Stimulated activated naive CD8-positive, alpha-beta T cell treated with anti-CD3 and anti-CD28 coated beads, Interleukin-15, Interleukin-2, amounts not matched to agents 100 ng/mL and 50 ng/mL, for 24 hours (primary cell): ENCODE measurements at regions not wholly inside any gene's neighbourhood (a gene's known extent, or its start where the extent isn't known, plus 50 kb on each side); places are given as distances from the start of the nearest gene placed in this dataset.

Source experiments
- H3K27ac Mint-ChIP-seq: one replicate; pipeline ENCODE4 v1.8.0; 2021; ENCODE audit warnings: mild to moderate bottlenecking, mixed read lengths
- H3K27me3 Mint-ChIP-seq: one replicate; pipeline ENCODE4 v1.8.0; 2021; ENCODE audit warnings: mixed read lengths
- H3K36me3 Mint-ChIP-seq: one replicate; pipeline ENCODE4 v1.8.0; 2021; ENCODE audit warnings: low read depth, mixed read lengths
- H3K4me1 Mint-ChIP-seq: one replicate; pipeline ENCODE4 v1.8.0; 2021; ENCODE audit warnings: low read depth, mixed read lengths
- H3K4me3 Mint-ChIP-seq: one replicate; pipeline ENCODE4 v1.8.0; 2021; ENCODE audit warnings: mild to moderate bottlenecking, mixed read lengths
- H3K9me3 Mint-ChIP-seq: one replicate; pipeline ENCODE4 v1.8.0; 2021; ENCODE audit warnings: mixed read lengths

DNA sequence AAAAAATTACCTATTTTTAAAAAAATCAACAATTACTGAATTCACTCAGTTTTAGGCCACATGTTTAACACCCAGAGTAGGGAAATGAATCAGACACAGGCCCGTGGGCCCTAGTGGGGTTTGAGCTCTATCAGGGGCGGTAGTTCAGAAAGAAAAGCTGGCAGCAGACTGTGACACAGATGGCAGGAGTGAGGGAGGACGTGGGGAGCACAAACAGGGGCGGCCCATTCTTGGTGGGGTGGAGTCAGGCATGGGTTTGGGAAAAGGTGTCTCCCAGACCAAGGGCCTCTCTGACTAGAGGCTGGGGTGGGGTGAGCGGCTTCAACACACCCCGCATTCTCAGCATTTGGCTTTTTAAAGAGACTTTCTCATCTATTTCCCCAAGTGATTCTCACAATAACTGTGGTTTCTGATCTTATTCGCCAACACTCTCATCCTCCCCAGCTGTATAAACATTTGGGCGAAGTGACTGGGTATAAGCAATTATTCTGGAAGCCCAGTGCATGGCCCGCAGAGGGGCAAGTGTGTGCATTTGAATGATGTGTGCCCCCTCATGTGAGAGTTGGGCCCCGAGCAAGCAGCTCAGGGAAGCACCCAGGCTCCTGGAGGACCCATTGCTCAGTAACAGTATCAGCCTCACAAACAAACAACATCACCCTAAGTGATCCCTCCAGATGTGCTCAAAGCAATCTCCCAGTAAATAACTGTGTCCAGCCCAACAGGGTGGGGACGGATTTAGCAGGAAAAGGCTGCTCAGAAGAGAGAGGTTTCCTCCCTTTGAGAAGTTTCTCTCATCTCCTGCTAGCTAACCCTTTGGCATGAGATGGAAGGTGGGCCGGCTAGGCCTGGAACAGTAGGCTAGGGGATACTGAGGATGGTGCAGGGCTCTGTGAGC lies 437.6 kb upstream of the ZMIZ1 start:
- Mint-ChIP-seq H3K36me3 (no peaks in the 10 kb centered on the region), H3K4me1 (peaks cover 3% of the 10 kb centered on the region), H3K27ac (no peak overlapping the region), H3K27me3 (peaks cover 7% of the 10 kb centered on the region), H3K4me3 (no peak overlapping the region), H3K9me3 (no peaks in the 10 kb centered on the region)

DNA sequence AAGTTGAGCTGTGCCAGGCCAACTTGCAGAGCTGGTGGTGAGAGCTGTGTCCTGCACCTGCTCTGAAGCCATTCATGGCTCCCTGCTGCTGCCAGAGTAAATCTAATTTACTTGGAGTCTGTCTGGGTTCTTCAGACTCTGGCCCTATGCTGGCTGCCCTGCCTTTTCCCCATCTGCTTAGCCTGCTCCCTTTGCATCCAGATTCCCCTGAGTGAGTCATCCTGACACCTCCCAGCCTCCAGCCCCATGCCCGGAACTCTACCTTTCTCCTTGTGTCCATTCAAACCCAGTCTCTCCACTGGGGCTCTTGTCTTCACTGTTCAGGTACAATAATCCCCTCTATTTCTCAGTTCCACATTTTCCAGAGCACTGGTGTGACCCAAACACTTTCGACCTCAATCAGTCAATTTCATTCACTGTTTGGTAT lies 434.4 kb upstream of the ZMIZ1 start:
- Mint-ChIP-seq H3K27me3 (peaks cover 11% of the 10 kb centered on the region), H3K9me3 (no peaks in the 10 kb centered on the region), H3K27ac (no peak overlapping the region), H3K4me1 (peaks cover 3% of the 10 kb centered on the region), H3K36me3 (no peaks in the 10 kb centered on the region), H3K4me3 (no peak overlapping the region)

DNA sequence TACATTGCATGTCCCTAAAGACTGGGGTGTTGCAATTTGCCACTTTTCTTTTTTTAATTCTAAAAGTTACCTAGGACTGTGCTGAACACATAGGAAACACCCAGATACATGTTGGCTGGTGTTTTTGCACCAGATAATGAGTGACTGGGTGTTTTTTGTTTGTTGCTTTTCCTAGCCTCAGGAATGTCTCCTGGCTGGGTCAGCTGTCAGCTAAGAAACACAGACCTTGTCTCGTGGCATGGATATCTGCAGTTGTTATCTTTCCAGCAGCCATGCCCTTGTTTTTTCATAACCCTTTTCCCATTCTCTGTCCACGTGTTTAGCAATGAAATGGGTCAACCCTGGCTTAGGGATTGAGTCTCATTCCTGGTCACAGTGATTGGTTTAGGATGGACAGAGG lies 433.9 kb upstream of the ZMIZ1 start:
- no peaks in the 10 kb centered on the region for H3K9me3 Mint-ChIP-seq
- H3K27ac Mint-ChIP-seq, result no peak overlapping the region
- peaks cover 11% of the 10 kb centered on the region for H3K27me3 Mint-ChIP-seq
- no peak overlapping the region for H3K4me3 Mint-ChIP-seq
- no peaks in the 10 kb centered on the region for H3K36me3 Mint-ChIP-seq
- H3K4me1 Mint-ChIP-seq, result peaks cover 3% of the 10 kb centered on the region

DNA sequence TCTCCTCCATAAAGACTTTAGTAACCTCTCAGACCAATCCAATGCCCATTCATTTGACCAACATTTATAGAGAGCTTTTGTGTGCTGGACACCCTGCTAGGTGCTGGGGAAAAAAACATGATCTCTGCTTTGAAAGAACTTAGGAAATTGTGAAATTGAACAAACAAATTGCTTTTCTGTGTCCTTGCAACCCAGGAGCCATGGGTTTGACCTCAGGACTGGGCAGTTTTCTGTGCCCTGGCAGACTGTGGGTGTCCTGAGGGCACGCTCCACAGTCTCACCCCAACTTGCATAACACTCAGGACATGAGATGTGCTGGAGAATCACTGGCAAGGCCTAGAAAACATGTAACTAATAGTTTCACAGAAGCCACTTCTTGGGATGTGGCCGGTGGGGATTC lies 429.1 kb upstream of the ZMIZ1 start:
- no peaks in the 10 kb centered on the region for H3K4me1 Mint-ChIP-seq
- no peaks in the 10 kb centered on the region for H3K36me3 Mint-ChIP-seq
- no peaks in the 10 kb centered on the region for H3K9me3 Mint-ChIP-seq
- peaks cover 7% of the 10 kb centered on the region for H3K27me3 Mint-ChIP-seq
- no peak overlapping the region for H3K4me3 Mint-ChIP-seq
- H3K27ac Mint-ChIP-seq, result no peak overlapping the region

DNA sequence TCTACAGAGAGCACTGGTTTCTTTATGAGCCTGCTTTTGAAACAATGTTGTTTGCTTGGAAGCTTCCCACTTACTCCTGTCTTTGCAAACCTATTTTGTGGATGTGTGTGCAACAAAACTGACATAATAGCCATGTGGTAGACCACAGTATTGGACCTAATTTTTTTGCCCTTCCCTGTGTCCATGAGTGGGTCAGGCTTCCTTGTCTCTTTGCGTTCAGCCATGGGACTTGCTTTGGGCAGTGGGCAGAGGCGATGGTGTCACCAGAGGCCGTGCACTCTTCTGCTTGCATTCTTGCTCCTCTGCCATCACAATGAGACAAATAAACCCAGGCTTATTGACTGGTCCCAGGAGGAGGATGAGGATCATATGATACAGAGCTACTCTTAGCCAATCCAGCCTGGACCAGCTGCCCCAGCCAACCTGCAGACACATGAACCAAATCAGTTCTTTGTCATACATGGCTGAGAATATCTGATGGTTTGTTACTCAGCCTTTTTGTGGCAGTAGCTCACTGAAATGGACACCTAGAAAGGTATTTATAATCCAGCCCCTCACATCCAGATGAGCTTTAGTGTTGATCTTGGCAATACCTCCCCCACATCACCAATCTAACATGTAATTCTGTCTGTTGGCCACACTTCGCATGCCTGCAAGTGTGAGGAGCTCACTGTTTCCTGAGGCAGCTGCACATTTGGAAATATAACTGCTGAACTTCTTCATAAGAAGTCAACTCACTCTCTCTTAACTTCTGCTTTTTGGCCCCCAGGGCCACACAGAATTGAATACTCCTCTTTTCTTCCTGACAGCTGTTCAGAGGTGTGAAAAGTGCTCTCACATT lies 427.8 kb upstream of the ZMIZ1 start:
- no peaks in the 10 kb centered on the region for H3K36me3 Mint-ChIP-seq
- H3K27me3 Mint-ChIP-seq, result peaks cover 6% of the 10 kb centered on the region
- no peaks in the 10 kb centered on the region for H3K4me1 Mint-ChIP-seq
- no peak overlapping the region for H3K4me3 Mint-ChIP-seq
- no peak overlapping the region for H3K27ac Mint-ChIP-seq
- H3K9me3 Mint-ChIP-seq, result no peaks in the 10 kb centered on the region

DNA sequence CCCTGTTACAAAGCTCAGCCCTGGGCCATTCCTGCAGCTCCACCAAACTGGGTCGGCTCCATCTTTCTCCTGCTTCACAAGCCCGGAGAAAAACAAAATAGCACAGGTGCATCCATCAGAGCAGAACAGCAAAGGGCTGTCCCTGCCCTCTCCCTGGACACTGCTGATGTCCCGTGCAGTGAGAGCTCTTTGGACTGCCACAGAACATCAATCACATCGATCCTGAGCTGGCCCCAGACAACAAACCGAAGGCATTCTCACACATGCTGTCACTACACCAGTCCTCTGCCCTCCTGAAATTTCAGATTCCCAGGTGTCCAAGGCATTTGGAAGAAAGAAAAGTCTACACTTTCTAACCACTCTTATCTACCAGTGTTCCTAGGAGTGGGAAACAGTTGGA lies 427.1 kb upstream of the ZMIZ1 start:
- no peak overlapping the region for H3K4me3 Mint-ChIP-seq
- no peaks in the 10 kb centered on the region for H3K36me3 Mint-ChIP-seq
- H3K27ac Mint-ChIP-seq, result no peak overlapping the region
- H3K9me3 Mint-ChIP-seq, result no peaks in the 10 kb centered on the region
- no peaks in the 10 kb centered on the region for H3K27me3 Mint-ChIP-seq
- no peaks in the 10 kb centered on the region for H3K4me1 Mint-ChIP-seq

DNA sequence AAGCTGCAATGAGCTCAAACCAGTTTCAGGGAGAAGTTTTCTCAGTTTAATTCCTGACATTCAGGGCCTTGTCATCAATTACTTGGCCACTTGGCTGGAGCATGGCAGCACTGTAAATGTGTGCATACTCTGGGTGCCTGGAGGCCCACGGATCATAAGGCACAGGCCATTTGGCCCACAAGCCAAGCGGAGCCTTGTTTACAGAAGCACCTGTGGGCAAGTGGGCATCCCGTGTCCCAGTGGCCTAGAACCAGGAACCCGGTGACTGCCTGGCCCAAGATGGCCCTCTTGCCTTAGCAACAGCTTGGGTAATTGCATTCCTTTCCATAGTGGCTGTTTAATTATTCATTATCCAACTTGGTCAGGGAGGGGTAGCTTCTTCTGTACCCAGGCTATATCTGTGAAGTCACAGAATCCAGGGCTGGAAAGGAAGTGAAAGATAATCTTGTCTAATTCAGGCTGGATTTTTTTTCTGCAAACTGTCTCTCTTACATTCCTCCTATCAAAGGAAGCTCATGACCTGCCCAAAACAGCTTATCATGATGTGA lies 426.4 kb upstream of the ZMIZ1 start:
- H3K4me1 Mint-ChIP-seq, result no peaks in the 10 kb centered on the region
- no peaks in the 10 kb centered on the region for H3K36me3 Mint-ChIP-seq
- no peak overlapping the region for H3K27ac Mint-ChIP-seq
- no peaks in the 10 kb centered on the region for H3K9me3 Mint-ChIP-seq
- H3K27me3 Mint-ChIP-seq, result no peaks in the 10 kb centered on the region
- H3K4me3 Mint-ChIP-seq, result no peak overlapping the region

DNA sequence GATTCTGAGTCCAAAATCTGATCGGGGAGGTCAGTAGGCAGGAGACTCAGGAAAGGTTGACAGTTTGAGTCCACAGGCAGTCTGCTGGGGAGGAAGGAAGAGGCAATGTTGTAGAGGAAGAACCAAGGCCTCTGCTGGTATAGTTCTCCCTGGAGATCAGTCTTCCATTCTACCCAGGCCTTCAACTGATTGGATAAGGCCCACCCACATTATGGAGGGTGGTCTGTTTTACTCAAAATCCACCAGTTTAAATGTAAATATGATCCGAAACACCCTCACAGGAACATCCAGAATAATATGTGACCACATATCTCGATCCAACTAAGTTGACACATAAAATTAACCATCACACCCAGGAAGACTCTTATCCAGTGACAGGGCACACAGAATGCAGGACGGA lies 425.3 kb upstream of the ZMIZ1 start:
- H3K27me3 Mint-ChIP-seq, result peaks cover 9% of the 10 kb centered on the region
- H3K36me3 Mint-ChIP-seq, result no peaks in the 10 kb centered on the region
- no peak overlapping the region for H3K4me3 Mint-ChIP-seq
- no peaks in the 10 kb centered on the region for H3K4me1 Mint-ChIP-seq
- H3K27ac Mint-ChIP-seq, result no peak overlapping the region
- no peaks in the 10 kb centered on the region for H3K9me3 Mint-ChIP-seq

DNA sequence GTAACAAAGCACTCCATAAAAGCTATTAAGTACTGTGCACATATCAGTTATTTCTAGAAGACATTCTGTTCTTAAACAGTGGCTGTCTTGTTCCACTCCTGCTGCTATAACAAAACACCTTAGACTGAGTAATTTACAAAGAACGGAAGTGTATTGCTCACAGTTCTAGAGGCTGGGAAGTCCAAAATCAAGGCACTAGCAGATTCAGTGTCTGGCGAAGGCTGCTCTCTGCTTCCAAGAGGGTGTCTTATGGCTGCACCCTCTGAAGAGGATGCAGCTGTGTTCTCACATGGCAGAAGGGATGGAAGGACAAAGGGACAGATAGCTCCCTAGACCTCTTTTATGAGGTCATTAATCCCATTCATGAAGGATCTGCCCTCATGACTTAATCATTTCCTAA lies 424.2 kb upstream of the ZMIZ1 start:
- H3K4me1 Mint-ChIP-seq, result no peaks in the 10 kb centered on the region
- H3K36me3 Mint-ChIP-seq, result no peaks in the 10 kb centered on the region
- no peaks in the 10 kb centered on the region for H3K9me3 Mint-ChIP-seq
- no peak overlapping the region for H3K27ac Mint-ChIP-seq
- no peak overlapping the region for H3K4me3 Mint-ChIP-seq
- peaks cover 15% of the 10 kb centered on the region for H3K27me3 Mint-ChIP-seq

DNA sequence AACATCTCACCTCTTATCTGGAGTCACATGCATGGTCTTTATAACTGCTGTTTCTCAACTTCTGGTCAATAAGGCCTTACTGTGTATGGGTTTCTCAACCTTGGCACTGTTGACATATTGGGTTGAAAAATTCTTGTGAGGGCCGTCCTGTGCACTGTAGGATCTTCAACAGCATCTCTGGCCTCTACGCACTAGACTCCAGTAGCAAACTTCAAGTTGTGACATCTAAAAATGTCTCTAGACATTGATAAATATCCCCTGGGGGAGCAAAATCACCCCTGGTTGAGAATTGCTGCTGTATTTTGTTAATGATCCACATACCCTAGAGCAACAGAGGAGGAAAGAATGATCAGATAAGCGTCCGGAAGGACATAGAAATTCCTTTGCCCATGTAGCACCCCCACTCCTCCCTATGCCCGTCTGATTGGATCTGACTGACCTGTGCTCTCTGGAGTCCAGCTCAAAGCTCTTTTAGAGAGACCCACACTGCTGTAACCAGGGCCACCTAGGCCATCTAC lies 423.5 kb upstream of the ZMIZ1 start:
- Mint-ChIP-seq H3K27ac (no peak overlapping the region), H3K27me3 (peaks cover 22% of the 10 kb centered on the region), H3K9me3 (no peaks in the 10 kb centered on the region), H3K4me1 (no peaks in the 10 kb centered on the region), H3K4me3 (no peak overlapping the region), H3K36me3 (no peaks in the 10 kb centered on the region)

DNA sequence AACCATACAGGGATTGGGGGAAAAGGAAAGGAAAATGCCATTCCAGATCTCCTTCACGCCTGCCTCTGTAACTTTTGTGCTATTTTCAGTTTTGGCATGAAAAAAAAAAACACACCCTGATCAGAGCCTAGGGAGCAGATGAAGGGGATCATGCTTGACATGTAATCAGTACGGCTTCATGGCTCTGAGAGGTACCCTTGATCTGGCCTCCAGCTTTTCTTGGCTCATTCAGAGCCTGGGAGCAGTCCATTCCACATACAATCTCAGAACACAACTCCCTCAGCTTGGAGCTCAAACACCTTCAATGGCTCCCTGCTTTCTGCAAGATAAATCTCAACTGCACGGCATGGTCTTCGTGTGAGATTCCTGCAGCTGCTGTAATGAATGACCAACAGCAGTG lies 422.8 kb upstream of the ZMIZ1 start:
- Mint-ChIP-seq H3K4me1 (no peaks in the 10 kb centered on the region), H3K27me3 (peaks cover 23% of the 10 kb centered on the region), H3K9me3 (no peaks in the 10 kb centered on the region), H3K4me3 (no peak overlapping the region), H3K27ac (no peak overlapping the region), H3K36me3 (no peaks in the 10 kb centered on the region)

DNA sequence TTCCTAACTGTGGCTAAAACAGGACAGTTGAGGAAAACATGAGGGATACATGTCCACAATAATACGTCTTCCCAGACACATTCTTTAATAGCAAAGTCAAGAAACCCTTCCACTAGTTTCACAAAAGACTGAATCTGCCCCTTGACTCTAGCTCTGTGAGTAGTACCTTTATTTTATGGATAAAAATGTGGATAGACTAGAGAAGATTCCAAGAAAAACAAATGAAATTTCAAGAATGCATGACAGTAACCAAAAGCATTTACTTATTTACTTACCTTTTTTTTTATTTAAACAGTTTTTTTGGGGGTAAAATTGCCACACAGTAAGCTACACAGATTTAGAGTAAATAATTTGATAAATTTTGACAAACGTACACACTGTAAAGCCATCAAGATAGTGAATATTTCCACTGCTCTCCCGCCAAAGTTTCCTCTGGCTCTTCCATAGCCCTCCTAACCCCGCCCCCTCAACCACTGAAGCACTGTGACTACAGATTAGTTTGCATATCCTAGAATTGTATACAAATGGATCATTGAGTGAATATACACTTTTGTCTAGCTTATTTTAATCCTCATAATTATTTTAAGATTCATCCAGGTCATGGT lies 420.4 kb upstream of the ZMIZ1 start:
- Mint-ChIP-seq H3K4me3 (no peak overlapping the region), H3K9me3 (no peaks in the 10 kb centered on the region), H3K27me3 (peaks cover 41% of the 10 kb centered on the region), H3K36me3 (no peaks in the 10 kb centered on the region), H3K4me1 (no peaks in the 10 kb centered on the region), H3K27ac (no peak overlapping the region)

DNA sequence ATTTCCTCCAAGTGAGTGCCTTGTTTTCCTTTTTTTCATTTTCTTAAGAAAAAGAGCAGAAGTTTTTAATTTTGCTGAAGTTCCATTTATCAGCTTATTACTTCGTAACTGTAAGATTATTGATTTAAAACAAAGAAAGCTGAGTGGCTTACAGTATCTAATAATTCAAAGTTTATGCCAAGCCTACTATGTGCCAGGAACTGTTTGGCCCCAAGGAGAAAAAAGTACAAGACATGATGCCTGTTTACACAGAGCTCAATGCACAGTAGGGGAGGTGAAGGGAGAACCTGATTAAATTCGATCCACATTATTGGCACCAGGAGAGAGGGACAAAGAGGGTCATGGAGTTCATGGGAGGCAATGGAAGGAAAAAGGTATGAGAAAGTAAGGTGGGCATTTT lies 419.3 kb upstream of the ZMIZ1 start:
- no peaks in the 10 kb centered on the region for H3K36me3 Mint-ChIP-seq
- no peak overlapping the region for H3K4me3 Mint-ChIP-seq
- no peak overlapping the region for H3K27ac Mint-ChIP-seq
- H3K9me3 Mint-ChIP-seq, result no peaks in the 10 kb centered on the region
- H3K4me1 Mint-ChIP-seq, result no peaks in the 10 kb centered on the region
- H3K27me3 Mint-ChIP-seq, result peaks cover 41% of the 10 kb centered on the region

DNA sequence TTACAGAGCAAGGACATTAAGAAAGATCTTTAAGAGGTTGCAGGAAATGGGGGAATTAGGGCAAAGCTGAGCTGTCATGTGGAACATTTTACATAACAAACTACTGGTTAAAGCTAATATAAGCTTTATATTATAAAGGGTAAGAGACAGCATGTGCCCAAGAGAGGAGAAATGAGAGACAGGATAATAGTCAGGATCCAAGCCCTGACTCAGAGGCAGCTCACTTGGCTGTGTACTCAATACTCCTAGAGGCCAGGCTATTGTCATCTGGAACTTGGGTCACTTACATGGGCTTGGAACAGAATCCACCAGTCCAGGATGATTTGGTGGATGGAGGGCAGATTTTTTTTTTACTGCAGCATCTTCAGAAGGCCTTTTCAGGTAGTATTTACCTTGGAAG lies 418.6 kb upstream of the ZMIZ1 start:
- Mint-ChIP-seq H3K4me1 (no peaks in the 10 kb centered on the region), H3K36me3 (no peaks in the 10 kb centered on the region), H3K27ac (no peak overlapping the region), H3K4me3 (no peak overlapping the region), H3K27me3 (peaks cover 41% of the 10 kb centered on the region), H3K9me3 (no peaks in the 10 kb centered on the region)

DNA sequence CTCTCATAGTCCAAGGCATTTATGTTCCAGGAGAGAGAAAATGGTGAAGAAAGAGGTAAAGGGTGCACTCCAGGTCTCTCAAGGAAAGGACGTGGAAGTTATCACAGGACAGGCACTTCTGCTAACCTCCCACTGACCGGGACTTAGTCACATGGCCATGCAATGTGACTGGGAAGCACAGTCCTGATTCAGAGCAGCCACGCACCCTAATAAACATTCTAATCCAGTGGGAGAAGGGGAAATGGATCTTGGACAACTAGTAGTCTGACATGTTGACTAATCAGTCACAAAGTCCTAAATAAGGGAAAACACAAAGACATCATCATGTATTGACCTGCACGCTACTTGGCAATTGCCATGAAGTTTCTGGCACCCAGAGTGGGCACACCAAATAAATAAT lies 417.5 kb upstream of the ZMIZ1 start:
- no peak overlapping the region for H3K4me3 Mint-ChIP-seq
- H3K4me1 Mint-ChIP-seq, result no peaks in the 10 kb centered on the region
- no peak overlapping the region for H3K27ac Mint-ChIP-seq
- no peaks in the 10 kb centered on the region for H3K36me3 Mint-ChIP-seq
- H3K27me3 Mint-ChIP-seq, result peaks cover 41% of the 10 kb centered on the region
- H3K9me3 Mint-ChIP-seq, result no peaks in the 10 kb centered on the region
